AG09319 (cell line): ENCODE measurements at regions not wholly inside any gene's neighbourhood (a gene's known extent, or its start where the extent isn't known, plus 50 kb on each side); places are given as distances from the start of the nearest gene placed in this dataset.

Source experiments
- DNase-seq: peaks from one replicate; pipeline ENCODE4 v3.0.0-alpha.2; 2010; ENCODE audit warnings: low read depth; ENCODE audit errors: extremely low read depth
- TF ChIP-seq, protein P1 (sequence below): IDR thresholded peaks from 2 replicates; pipeline ENCODE4 v1.5.1; 2011; ENCODE audit warnings: low read depth, mild to moderate bottlenecking, inconsistent platforms, low read length, moderate library complexity

DNA sequence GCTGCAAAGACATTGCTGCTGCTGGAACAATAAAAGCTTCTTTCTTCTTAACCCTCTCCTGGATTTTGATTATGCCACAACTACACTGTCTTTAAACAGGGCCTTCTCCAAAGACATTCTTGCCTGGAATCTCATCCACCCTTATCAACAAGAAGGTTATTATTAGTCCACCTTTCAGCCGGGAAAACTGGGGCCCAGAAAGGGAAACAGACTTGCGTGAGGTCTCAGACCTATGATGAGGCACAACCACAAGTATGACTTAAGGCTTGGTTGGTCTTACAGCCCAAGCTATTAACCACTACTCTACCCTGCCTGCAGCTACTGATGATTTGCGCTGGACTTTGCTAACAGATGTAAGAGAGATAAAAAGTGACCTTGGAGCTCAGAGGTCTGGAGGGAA is 62.8 kb upstream of the CTNNBL1 start:
- TF ChIP-seq, protein P1, sequence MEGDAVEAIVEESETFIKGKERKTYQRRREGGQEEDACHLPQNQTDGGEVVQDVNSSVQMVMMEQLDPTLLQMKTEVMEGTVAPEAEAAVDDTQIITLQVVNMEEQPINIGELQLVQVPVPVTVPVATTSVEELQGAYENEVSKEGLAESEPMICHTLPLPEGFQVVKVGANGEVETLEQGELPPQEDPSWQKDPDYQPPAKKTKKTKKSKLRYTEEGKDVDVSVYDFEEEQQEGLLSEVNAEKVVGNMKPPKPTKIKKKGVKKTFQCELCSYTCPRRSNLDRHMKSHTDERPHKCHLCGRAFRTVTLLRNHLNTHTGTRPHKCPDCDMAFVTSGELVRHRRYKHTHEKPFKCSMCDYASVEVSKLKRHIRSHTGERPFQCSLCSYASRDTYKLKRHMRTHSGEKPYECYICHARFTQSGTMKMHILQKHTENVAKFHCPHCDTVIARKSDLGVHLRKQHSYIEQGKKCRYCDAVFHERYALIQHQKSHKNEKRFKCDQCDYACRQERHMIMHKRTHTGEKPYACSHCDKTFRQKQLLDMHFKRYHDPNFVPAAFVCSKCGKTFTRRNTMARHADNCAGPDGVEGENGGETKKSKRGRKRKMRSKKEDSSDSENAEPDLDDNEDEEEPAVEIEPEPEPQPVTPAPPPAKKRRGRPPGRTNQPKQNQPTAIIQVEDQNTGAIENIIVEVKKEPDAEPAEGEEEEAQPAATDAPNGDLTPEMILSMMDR: no peak
- no peak for DNase-seq

- TF ChIP-seq, protein P1: no peak
- no peak for DNase-seq
Measured at GRCh38 chr20:37630166-37630565, 63.7 kb upstream of the CTNNBL1 start.

GRCh38 chr20:37627767-37628130 is 66.1 kb upstream of the CTNNBL1 start:
- TF ChIP-seq, protein P1: no peak
- DNase-seq: no peak

GRCh38 chr20:37627060-37627766 is 66.6 kb upstream of the CTNNBL1 start:
- DNase-seq: peak; percentile 7
- TF ChIP-seq, protein P1: no peak

GRCh38 chr20:37624963-37625362 is 68.9 kb upstream of the CTNNBL1 start:
- DNase-seq: no peak
- TF ChIP-seq, protein P1: no peak

GRCh38 chr20:37622728-37623127 is 71.1 kb upstream of the CTNNBL1 start:
- no peak for DNase-seq
- TF ChIP-seq, protein P1: no peak

DNA sequence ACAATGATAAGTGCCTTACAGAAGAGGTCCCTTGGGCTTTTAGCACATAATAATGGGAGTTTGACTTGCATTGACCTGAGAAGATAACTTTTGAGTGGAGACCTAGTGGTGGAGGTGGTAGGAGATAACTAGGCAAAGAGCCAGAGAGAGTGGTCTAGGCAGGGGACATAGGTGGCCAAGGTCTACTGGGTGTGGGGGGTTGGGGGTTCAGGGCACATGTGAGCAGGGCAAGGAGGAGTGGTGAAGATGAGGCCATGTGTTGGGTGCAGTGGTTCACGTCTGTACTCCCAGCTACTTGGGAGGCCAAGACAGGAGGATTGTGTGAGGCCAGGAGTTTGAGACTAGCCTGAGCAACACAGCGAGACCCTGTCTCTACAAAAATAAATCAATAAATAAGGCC is 74.3 kb upstream of the CTNNBL1 start:
- TF ChIP-seq, protein P1: no peak
- no peak for DNase-seq
